Tibial artery (tissue), 4 donors: ENCODE measurements at regions not wholly inside any gene's neighbourhood (a gene's known extent, or its start where the extent isn't known, plus 50 kb on each side); places are given as distances from the start of the nearest gene placed in this dataset.

Source experiments
- DNase-seq, 2 donors: peaks; one replicate each; pipeline ENCODE4 v3.0.0-alpha.2; 2019
- H3K27ac ChIP-seq, 2 donors: fragments of 200-600 bp; sonication (generic) in 1 of 2; 1 replicate in 1 of 2; 2 replicates in 1 of 2; pipeline ENCODE4 v1.5.1; 2018 to 2019; ENCODE audit warnings: mild to moderate bottlenecking in 1 of 2
- H3K27me3 ChIP-seq, 2 donors: fragments of 200-600 bp; sonication (generic) in 1 of 2; one replicate each; pipeline versions ENCODE4 v1.5.1 to v1.6.0; 2016 to 2019
- H3K36me3 ChIP-seq, 3 donors: fragments of 200-600 bp; sonication (generic) in 2 of 3; one replicate each; pipeline ENCODE4 v1.5.1; 2016 to 2019; ENCODE audit warnings: mild to moderate bottlenecking in 2 of 3
- H3K4me1 ChIP-seq, 4 donors: fragments of 200-600 bp; sonication (generic) in 2 of 4; 1 replicate in 3 of 4; 2 replicates in 1 of 4; pipeline ENCODE4 v1.5.1; 2016 to 2019
- H3K4me3 ChIP-seq, 2 donors: fragments of 200-600 bp; sonication (generic) in 1 of 2; 1 replicate in 1 of 2; 2 replicates in 1 of 2; pipeline ENCODE4 v1.5.1; 2018 to 2019; ENCODE audit warnings: mild to moderate bottlenecking in 2 of 2
- H3K9me3 ChIP-seq, 3 donors: fragments of 200-600 bp; sonication (generic) in 1 of 3; one replicate each; pipeline ENCODE4 v1.5.1; 2016 to 2019
- intact Hi-C: fragments of 100-400 bp; cut with DNase I; formaldehyde crosslinking; loops from one replicate; pipeline ENCODE4 v1.15.0; 2023; ENCODE audit warnings: low total_unique reads
- TF ChIP-seq, protein P1 (sequence below), 2 experiments: fragments of 200-600 bp in 1 of 2; fragments of 450-650 bp in 1 of 2; IDR thresholded peaks; one replicate each; pipeline ENCODE4 v1.5.1; 2017 to 2019; ENCODE audit warnings: antibody characterized with exemption in 2 of 2, mild to moderate bottlenecking in 1 of 2, moderate library complexity in 1 of 2

DNA sequence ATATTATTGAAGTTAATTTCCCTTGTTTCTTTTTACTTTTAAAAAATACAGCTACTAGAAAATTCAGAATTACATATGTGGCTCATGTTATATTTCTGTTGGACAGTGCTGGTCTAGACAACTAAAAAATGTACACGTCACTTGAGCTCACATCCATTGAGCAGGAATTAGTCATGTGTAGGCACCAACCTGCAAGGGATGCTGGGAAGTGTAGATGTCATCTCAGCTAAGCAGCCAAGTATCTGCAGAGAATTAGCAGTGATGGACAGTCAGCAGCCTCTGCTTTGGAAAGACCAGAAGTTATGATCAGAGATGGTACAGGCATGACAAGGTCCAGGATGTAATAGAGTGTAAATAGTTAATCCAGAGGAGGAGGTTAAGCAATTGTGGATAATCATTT lies 87.1 kb upstream of the HS3ST2 start:
- TF ChIP-seq, protein P1, sequence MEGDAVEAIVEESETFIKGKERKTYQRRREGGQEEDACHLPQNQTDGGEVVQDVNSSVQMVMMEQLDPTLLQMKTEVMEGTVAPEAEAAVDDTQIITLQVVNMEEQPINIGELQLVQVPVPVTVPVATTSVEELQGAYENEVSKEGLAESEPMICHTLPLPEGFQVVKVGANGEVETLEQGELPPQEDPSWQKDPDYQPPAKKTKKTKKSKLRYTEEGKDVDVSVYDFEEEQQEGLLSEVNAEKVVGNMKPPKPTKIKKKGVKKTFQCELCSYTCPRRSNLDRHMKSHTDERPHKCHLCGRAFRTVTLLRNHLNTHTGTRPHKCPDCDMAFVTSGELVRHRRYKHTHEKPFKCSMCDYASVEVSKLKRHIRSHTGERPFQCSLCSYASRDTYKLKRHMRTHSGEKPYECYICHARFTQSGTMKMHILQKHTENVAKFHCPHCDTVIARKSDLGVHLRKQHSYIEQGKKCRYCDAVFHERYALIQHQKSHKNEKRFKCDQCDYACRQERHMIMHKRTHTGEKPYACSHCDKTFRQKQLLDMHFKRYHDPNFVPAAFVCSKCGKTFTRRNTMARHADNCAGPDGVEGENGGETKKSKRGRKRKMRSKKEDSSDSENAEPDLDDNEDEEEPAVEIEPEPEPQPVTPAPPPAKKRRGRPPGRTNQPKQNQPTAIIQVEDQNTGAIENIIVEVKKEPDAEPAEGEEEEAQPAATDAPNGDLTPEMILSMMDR (IDR thresholded peaks at IDR 0.05) = no peak
- Histone ChIP-seq H3K36me3 (no peaks in the 10 kb centered on the region), H3K27me3 (peaks cover 0 to 5% of the 10 kb centered on the region in 2 donors), H3K4me1 (peaks cover 0 to 9% (median 3%) of the 10 kb centered on the region in 4 donors), H3K4me3 (no peak overlapping the region), H3K9me3 (no peaks in the 10 kb centered on the region), H3K27ac (no peak overlapping the region)
- intact Hi-C loops = no loop called here
- no peak for DNase-seq

DNA sequence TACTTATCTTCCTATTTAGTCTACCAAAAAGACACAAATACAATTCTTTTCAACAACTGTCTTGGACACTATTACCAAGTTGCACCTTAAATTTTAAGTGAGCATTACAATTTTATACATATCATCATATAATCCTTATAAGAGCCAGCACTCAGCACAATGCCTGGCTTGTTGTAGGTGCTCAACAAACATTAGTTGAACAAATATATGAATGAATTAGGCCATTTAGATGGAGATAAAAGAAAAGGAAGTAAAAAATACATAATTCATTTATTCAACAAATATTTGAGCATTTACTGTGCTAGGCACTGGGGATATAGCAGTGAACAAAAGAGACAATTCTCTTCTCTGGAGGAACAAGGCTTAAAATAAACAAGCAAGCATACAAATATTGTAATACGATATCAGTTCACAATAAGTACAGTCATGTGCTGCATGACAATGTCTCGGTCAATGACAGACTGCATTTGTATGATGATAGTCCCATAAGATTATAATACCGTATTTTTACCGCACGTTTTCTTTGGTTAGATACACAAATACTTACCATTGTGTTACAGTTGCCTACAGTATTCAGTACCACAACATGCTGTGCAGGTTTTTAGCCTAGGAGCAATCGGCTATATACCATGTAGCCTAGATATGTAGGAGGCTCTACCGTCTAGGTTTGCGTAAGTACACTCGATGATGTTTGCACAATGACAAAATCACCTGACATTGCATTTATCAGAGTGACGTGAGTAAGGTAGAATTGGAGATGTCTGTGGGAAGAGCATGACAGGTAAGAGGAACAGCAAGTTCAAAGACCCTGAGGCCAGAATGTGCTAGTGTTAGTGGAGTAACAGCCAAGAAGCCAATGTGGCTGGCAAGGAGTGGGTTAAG lies 86.4 kb upstream of the HS3ST2 start:
- intact Hi-C loops = no loop called here
- Histone ChIP-seq H3K27ac (no peak overlapping the region), H3K36me3 (no peaks in the 10 kb centered on the region)

DNA sequence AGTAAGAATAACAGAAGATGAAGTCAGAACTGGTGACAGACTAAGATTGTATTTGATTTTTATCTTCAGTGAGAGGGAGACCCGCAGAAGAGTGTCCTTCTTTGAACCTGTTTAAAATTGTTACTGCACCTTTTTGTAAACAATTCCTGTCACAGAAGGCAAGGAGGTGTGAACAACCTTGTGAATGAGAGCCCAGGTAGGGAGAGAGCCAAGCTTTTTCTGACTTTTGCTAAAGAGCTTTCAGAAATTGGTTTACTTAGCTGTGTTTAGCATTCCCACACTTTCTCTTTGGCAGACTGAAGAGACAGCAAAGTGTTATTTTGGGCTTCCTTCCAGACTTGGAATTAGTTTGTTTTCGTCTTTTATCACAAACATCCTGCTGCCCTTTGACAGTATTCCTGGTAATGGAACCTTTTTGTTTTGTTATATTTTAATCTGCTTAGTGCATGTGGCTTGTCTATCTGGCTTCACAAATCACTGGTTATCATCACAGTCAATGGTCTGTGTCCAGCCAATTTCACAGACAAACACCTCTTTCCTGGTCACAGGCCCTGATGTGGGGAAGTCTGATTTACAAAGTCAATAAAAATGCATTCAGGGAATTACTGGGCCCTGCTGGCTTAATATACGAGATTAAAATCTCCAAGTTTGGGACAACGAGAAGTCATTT lies 85.7 kb upstream of the HS3ST2 start:
- Histone ChIP-seq H3K36me3 (no peaks in the 10 kb centered on the region), H3K4me1 (peaks cover 0 to 9% (median 3%) of the 10 kb centered on the region in 4 donors), H3K4me3 (no peak overlapping the region), H3K27me3 (peaks cover 0 to under 1% of the 10 kb centered on the region in 2 donors), H3K9me3 (no peaks in the 10 kb centered on the region), H3K27ac (no peak overlapping the region)
- DNase-seq = no peak
- intact Hi-C loops = no loop called here
- TF ChIP-seq, protein P1 (IDR thresholded peaks at IDR 0.05) = no peak

More for the DNA sequence above, 86.4 kb upstream of the HS3ST2 start:
- Histone ChIP-seq H3K27me3 (peaks cover 0 to 5% of the 10 kb centered on the region in 2 donors), H3K4me3 (no peak overlapping the region), H3K9me3 (no peaks in the 10 kb centered on the region), H3K4me1 (peaks cover 0 to 9% (median 3%) of the 10 kb centered on the region in 4 donors)
- TF ChIP-seq, protein P1 (IDR thresholded peaks at IDR 0.05) = no peak
- DNase-seq = no peak

DNA sequence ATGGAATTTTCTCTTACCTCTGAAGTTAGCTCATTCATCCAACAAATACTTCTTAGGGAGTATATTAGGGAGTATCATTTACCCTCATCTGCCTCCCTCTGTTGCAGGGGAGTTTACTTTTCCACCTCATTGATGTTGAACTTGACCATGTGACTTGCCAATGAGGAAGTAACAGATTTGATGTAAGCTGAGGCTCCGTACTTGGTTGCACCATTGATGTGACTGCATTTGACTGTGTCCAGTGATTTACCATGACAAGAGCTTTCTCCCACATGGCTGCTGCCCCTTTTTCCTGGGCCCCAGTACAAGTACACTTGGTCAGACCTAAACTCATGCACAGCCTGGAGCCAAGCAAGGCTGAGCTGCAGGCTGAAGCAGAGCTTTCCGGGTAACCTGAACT lies 81.6 kb upstream of the HS3ST2 start:
- TF ChIP-seq, protein P1 (IDR thresholded peaks at IDR 0.05) = no peak
- Histone ChIP-seq H3K27ac (no peak overlapping the region), H3K36me3 (no peaks in the 10 kb centered on the region), H3K4me3 (no peak overlapping the region), H3K9me3 (no peaks in the 10 kb centered on the region), H3K27me3 (no peaks in the 10 kb centered on the region), H3K4me1 (peaks cover 0 to 9% (median 3%) of the 10 kb centered on the region in 4 donors)
- intact Hi-C loops = no loop called here
- DNase-seq = no peak

DNA sequence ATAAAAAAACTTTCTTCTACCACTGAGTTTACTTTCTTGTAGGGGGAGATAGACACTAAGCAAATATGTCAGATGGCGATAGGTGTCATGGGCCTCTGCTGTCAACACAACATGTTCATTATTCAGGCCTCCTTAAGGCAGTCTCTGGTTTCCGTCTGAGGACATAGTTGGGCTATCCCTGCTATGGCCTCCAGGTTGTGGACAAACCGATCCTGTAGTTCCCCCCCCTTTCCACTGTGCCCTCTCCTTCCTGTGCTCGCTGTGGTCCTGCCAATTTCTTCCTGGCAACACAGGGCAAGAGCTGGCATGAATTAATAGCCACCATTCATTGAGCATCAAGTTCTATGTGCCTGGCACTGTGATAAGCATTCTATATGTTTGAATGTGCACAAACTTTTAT lies 81.0 kb upstream of the HS3ST2 start:
- DNase-seq = no peak
- Histone ChIP-seq H3K36me3 (no peaks in the 10 kb centered on the region), H3K27ac (no peak overlapping the region), H3K4me1 (peaks cover 0 to 6% (median 3%) of the 10 kb centered on the region in 4 donors), H3K4me3 (no peak overlapping the region), H3K27me3 (no peaks in the 10 kb centered on the region), H3K9me3 (no peaks in the 10 kb centered on the region)
- TF ChIP-seq, protein P1 (IDR thresholded peaks at IDR 0.05) = no peak
- intact Hi-C loops = no loop called here
